A673 (cell line): ENCODE measurements at regions not wholly inside any gene's neighbourhood (a gene's known extent, or its start where the extent isn't known, plus 50 kb on each side); places are given as distances from the start of the nearest gene placed in this dataset.

Source experiments
- BruUV-seq: library from RNA; stranded (reverse); fragments of 400-500 nt; replicated peaks from 2 replicates; lab custom pipeline; 2021; lab: Mats Ljungman, UMichigan
- CTCF ChIA-PET: fragments of 300-600 bp; sonication (Branson Sonifier 250); formaldehyde crosslinking; loops from one replicate; lab custom pipeline; 2022; ENCODE audit warnings: antibody characterized with exemption; lab: Charles Lee
- POLR2A ChIA-PET: fragments of 300-600 bp; sonication (Branson Sonifier 250); formaldehyde crosslinking; loops from one replicate; lab custom pipeline; 2022; ENCODE audit warnings: antibody characterized with exemption; ENCODE audit not compliant: low non-redundant PET; lab: Charles Lee
- DNase-seq: peaks from one replicate; pipeline ENCODE4 v3.0.0-alpha.2; 2015; ENCODE audit warnings: low spot score
- H3K27ac ChIP-seq: fragments of 200-600 bp; sonication (generic); 2 replicates; pipeline ENCODE4 v1.5.1; 2016; ENCODE audit warnings: mixed run types, low read depth, mild to moderate bottlenecking, mixed read lengths, antibody characterized with exemption, low read length; ENCODE audit not compliant: poor library complexity, severe bottlenecking
- H3K27me3 ChIP-seq: fragments of 200-600 bp; sonication (generic); replicated peaks from 2 replicates; pipeline ENCODE4 v1.6.1; 2017; ENCODE audit warnings: mixed run types, low read depth, mild to moderate bottlenecking, mixed read lengths, antibody characterized with exemption, low read length; ENCODE audit not compliant: insufficient read depth, poor library complexity
- H3K36me3 ChIP-seq: fragments of 200-600 bp; sonication (generic); 2 replicates; pipeline ENCODE4 v1.6.1; 2016; ENCODE audit warnings: mixed run types, mild to moderate bottlenecking, mixed read lengths, antibody characterized with exemption, low read length; ENCODE audit not compliant: insufficient read depth, poor library complexity, severe bottlenecking
- H3K4me1 ChIP-seq: fragments of 200-600 bp; sonication (generic); 2 replicates; pipeline ENCODE4 v1.6.1; 2017; ENCODE audit warnings: mixed run types, mild to moderate bottlenecking, mixed read lengths, antibody characterized with exemption, low read length; ENCODE audit not compliant: insufficient read depth, poor library complexity, severe bottlenecking
- H3K4me3 ChIP-seq: fragments of 200-600 bp; sonication (generic); 2 replicates; pipeline ENCODE4 v1.5.1; 2016; ENCODE audit warnings: low read depth, mixed run types, mild to moderate bottlenecking, mixed read lengths, low read length; ENCODE audit not compliant: poor library complexity, severe bottlenecking
- H3K9me3 ChIP-seq: fragments of 200-600 bp; sonication (generic); 2 replicates; pipeline ENCODE4 v1.6.1; 2016; ENCODE audit warnings: mixed run types, low read depth, mild to moderate bottlenecking, mixed read lengths, antibody characterized with exemption, low read length; ENCODE audit not compliant: poor library complexity, severe bottlenecking
- EZH2 ChIP-seq: fragments of 200-600 bp; sonication (generic); IDR thresholded peaks from 2 replicates; pipeline ENCODE4 v1.6.1; 2017; ENCODE audit warnings: borderline replicate concordance, low read depth, mild to moderate bottlenecking, mixed read lengths, antibody characterized with exemption, low read length; ENCODE audit not compliant: poor library complexity, severe bottlenecking
- intact Hi-C: fragments of 100-400 bp; cut with micrococcal nuclease; formaldehyde crosslinking; loops from one replicate; pipeline ENCODE4 v1.10.0; 2022; ENCODE audit not compliant: unreplicated experiment
- TF ChIP-seq, protein P1 (sequence below): fragments of 300-800, 200-600 bp; sonication (generic); conservative IDR thresholded peaks from 2 replicates; pipeline ENCODE4 v1.5.1; 2017; ENCODE audit warnings: low read depth, mild to moderate bottlenecking, antibody characterized with exemption, low read length, moderate library complexity, mixed read lengths

DNA sequence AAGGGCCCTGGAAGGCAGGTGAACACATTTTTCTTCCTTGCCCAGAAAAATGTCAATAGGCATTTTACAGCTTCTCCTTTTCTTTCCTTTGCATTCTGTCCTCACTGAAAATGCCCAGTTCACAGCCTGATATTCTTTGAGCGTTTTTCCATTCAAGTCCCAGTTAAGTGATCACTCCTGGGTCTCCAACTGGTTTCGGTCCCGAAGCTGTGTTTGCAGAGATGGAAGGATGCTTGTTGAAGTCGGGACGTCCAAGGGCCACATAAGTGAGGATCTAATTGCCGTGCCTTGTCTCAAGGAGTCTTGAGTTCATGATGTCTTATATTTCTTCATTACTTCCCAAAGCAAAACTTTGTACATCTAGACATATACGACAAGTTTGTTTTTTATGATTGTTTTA is 208.7 kb upstream of the PRKCQ start:
- no TSS peak for BruUV-seq
- no peak for DNase-seq
- H3K4me3 ChIP-seq: no peak overlapping the region
- intact Hi-C loops: loop anchor here (10.0 kb wide), 2 partner anchors 126 to 626 kb away; partner anchors contain the start of gene SFMBT2
- no peaks in the 10 kb centered on the region for H3K27me3 ChIP-seq
- POLR2A ChIA-PET: no interaction called here
- CTCF ChIA-PET: no interaction called here
- TF ChIP-seq, protein P1, sequence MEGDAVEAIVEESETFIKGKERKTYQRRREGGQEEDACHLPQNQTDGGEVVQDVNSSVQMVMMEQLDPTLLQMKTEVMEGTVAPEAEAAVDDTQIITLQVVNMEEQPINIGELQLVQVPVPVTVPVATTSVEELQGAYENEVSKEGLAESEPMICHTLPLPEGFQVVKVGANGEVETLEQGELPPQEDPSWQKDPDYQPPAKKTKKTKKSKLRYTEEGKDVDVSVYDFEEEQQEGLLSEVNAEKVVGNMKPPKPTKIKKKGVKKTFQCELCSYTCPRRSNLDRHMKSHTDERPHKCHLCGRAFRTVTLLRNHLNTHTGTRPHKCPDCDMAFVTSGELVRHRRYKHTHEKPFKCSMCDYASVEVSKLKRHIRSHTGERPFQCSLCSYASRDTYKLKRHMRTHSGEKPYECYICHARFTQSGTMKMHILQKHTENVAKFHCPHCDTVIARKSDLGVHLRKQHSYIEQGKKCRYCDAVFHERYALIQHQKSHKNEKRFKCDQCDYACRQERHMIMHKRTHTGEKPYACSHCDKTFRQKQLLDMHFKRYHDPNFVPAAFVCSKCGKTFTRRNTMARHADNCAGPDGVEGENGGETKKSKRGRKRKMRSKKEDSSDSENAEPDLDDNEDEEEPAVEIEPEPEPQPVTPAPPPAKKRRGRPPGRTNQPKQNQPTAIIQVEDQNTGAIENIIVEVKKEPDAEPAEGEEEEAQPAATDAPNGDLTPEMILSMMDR: no peak
- peaks cover 47% of the 10 kb centered on the region for H3K4me1 ChIP-seq
- H3K9me3 ChIP-seq: no peaks in the 10 kb centered on the region
- no peak overlapping the region for H3K27ac ChIP-seq
- H3K36me3 ChIP-seq: no peaks in the 10 kb centered on the region

DNA sequence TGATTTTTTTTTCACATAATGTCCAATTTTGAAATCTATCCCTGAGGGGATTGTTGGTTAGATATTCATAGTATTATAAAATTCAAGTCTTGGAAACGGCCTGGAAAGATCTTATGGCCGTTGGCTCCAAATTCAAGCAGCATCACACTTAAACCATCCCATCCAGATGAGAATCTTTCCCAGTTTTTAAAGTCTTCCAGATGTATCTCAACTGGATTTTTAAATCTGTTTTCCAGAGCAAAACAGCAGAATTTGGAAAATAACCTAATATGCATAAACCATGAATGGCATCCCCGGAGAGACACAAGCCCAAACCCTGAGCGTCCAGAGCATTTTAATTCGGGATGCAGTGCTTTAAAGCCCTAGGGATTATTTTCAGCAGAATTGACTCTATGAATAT is 208.2 kb upstream of the PRKCQ start:
- ChIA-PET CTCF (interaction anchor here (0.6 kb wide), 1 partner anchor 588 kb away, joined by 4 read pairs; no protein-coding TSS in a partner anchor), POLR2A (no interaction called here)
- DNase-seq: peak; percentile 47
- TF ChIP-seq EZH2: no peak
- TF ChIP-seq, protein P1: no peak
- Histone ChIP-seq H3K27me3 (no peaks in the 10 kb centered on the region), H3K4me3 (no peak overlapping the region), H3K9me3 (no peaks in the 10 kb centered on the region), H3K27ac (no peak overlapping the region), H3K4me1 (peaks cover 47% of the 10 kb centered on the region), H3K36me3 (no peaks in the 10 kb centered on the region)
- intact Hi-C loops: loop anchor here (10.0 kb wide), 2 partner anchors 127 to 627 kb away; partner anchors contain the start of gene SFMBT2
- BruUV-seq: no TSS peak

DNA sequence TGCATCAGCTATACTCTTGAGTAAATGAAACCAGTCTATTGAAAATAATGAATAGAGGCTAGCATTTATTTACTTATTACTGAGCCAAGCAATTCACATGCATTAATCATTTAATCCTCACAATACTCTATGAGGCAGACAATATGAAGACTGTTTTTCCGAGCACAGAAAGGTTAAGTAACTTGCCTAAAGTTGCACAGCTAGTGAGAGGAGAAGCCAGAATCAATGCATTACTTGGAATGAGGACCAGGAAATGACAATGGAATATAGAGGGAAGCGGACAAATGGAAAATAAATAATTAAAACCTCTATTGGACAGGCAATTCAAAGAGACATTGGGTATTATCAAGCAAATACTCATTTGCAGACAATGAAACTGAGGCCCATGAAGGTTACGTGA is 207.6 kb upstream of the PRKCQ start:
- ChIA-PET CTCF (interaction anchor here (0.6 kb wide), 1 partner anchor 588 kb away, joined by 4 read pairs; no protein-coding TSS in a partner anchor), POLR2A (no interaction called here)
- no peak for TF ChIP-seq EZH2
- TF ChIP-seq, protein P1: no peak
- BruUV-seq: no TSS peak
- intact Hi-C loops: loop anchor here (10.0 kb wide), 2 partner anchors 127 to 627 kb away; partner anchors contain the start of gene SFMBT2
- Histone ChIP-seq H3K36me3 (no peaks in the 10 kb centered on the region), H3K4me3 (no peak overlapping the region), H3K4me1 (peaks cover 47% of the 10 kb centered on the region), H3K9me3 (no peaks in the 10 kb centered on the region), H3K27ac (no peak overlapping the region), H3K27me3 (no peaks in the 10 kb centered on the region)
- DNase-seq: no peak
